H7 (cell line): ENCODE measurements at regions not wholly inside any gene's neighbourhood (a gene's known extent, or its start where the extent isn't known, plus 50 kb on each side); places are given as distances from the start of the nearest gene placed in this dataset.

Source experiments
- DNase-seq: peaks from one replicate; pipeline ENCODE4 v3.0.0; 2012
- H3K27me3 ChIP-seq: 2 replicates; pipeline ENCODE4 v1.6.0; 2011; ENCODE audit warnings: mild to moderate bottlenecking, low read length; ENCODE audit not compliant: control insufficient read depth, insufficient read depth
- H3K36me3 ChIP-seq: replicated peaks from 2 replicates; pipeline ENCODE4 v1.5.1; 2011; ENCODE audit warnings: low read length; ENCODE audit not compliant: control insufficient read depth, insufficient read depth
- H3K4me3 ChIP-seq: 2 replicates; pipeline ENCODE4 v1.5.1; 2011; ENCODE audit warnings: low read depth, mild to moderate bottlenecking, control low read depth, low read length, moderate library complexity; ENCODE audit not compliant: insufficient read depth

DNA sequence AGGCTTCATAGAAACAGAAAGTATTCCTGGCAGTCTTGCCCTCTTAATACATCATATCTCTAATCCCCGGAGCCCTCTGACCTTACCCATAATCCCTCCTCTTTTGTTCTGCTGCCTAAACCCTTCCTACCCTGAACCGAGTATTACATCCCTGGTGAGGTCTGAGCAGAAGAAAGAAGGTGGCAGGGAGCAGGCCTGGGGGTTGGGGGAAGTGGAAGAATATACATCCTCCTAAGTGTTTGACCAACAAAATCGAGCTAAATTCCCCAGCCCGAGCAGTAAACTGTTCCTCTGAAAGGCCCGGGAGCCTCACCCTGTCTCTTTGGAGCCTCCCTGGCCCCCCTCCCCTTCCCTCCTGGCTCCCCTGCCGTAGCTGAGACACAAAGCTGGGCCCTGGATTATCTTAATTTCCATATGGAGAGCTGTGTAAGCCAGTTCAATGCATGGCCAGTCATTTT, 192.6 kb upstream of the LHX5 start:
- peak; percentile 72 for DNase-seq
- Histone ChIP-seq H3K4me3 (no peak overlapping the region), H3K27me3 (no peaks in the 10 kb centered on the region)

DNA sequence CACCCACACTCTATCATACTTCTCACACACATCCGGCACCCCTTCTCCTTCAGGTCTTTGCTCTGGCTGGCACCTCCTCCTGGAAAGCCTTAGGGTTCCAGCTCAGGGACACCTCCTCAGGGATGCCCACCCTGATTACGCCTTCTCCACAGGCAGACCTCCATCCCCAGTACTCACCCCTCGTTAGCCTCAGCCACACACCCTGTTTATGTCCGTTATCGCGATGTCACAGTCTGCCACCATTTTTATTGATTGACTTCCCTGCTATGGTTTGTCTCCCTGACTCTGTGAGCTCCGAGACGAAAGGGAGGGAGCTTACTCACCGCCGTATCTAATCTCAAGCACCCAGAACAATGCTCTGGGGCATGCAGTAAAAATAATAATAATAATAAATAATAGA, 191.7 kb upstream of the LHX5 start:
- no peak overlapping the region for H3K4me3 ChIP-seq
- H3K27me3 ChIP-seq: no peaks in the 10 kb centered on the region
- no peaks in the 10 kb centered on the region for H3K36me3 ChIP-seq
- no peak for DNase-seq

More for the DNA sequence above, 192.6 kb upstream of the LHX5 start:
- no peaks in the 10 kb centered on the region for H3K36me3 ChIP-seq

- H3K4me3 ChIP-seq: no peak overlapping the region
- no peak for DNase-seq
- no peaks in the 10 kb centered on the region for H3K36me3 ChIP-seq
- no peaks in the 10 kb centered on the region for H3K27me3 ChIP-seq
Observed at GRCh38 chr12:113660936-113661335, 189.3 kb upstream of the LHX5 start.

DNA sequence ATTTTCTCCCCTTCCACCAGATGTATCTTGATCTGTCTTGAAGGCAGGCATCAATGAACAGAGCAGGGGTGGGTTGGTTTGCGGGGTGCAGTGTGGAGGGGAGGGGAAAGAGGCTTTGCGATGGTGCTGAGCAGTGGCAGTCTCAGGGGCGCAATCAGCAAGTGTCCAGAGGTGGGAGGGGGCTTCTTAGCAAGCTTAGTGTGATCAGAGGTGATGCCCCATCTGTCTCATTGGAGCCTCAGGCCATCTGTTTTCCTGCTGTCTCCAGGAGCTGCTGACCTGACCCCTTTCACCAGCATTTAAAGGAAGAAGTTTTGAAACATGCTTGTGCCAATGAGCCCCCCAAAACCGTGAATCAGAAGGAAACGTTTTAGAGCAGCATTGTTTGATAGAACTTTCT, 187.7 kb upstream of the LHX5 start:
- Histone ChIP-seq H3K27me3 (no peaks in the 10 kb centered on the region), H3K36me3 (no peaks in the 10 kb centered on the region)
- DNase-seq: no peak

DNA sequence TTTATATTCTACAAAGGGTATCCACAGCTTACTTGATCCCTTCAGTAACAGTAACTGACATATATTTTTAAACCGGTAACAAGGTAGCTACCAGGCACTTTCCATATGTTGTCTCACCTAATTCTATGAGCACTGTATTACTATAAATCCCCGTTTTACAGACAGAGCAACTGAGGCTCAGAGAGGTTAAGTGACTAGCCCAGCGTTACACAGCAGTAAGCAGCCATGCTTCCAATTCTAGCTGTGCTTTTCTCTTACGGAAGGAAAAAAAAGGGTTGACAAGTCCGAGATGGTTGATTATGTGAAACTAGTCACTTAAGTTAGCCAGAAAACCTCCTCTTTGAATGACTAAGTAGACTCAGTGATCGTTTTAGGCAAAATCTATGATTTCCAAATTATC, 187.3 kb upstream of the LHX5 start:
- Histone ChIP-seq H3K36me3 (no peaks in the 10 kb centered on the region), H3K4me3 (no peak overlapping the region), H3K27me3 (no peaks in the 10 kb centered on the region)
- no peak for DNase-seq

More for the DNA sequence above, 187.7 kb upstream of the LHX5 start:
- no peak overlapping the region for H3K4me3 ChIP-seq

DNA sequence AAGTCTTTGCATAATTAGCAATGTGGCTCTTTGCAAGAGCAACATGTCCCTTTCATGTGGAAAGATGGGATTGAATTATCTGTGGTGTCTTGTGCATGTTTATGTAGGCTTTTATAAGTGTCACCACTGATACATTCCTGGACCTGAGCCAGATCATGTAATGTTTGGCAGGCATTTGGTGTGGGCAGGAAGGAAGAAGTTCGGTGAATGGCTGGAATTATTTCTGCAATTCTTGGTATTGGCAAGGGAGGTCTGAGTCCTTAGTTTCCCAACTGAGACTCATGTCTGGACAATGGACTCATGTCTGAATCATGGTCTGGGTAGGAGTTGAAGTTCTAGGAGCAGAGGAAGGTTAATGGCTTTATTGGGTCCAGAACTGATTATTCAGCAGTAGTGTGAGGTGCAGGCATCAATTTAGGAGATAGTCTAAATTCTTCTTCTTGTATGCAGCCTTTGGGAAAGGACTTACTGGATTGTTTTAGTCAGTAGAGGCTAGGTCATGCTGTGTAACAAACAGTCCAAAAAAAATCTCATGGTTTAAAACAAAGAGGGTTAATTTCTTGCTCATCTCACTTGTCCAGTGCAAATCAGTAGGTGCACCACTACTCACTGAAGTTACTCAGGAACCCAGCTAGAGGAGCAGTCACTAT, 186.5 kb upstream of the LHX5 start:
- H3K27me3 ChIP-seq: no peaks in the 10 kb centered on the region
- H3K4me3 ChIP-seq: no peak overlapping the region
- H3K36me3 ChIP-seq: no peaks in the 10 kb centered on the region
- DNase-seq: no peak

GRCh38 chr12:113655919-113656318, 184.2 kb upstream of the LHX5 start:
- no peaks in the 10 kb centered on the region for H3K36me3 ChIP-seq
- DNase-seq: no peak
- no peak overlapping the region for H3K4me3 ChIP-seq
- H3K27me3 ChIP-seq: no peaks in the 10 kb centered on the region

- no peak for DNase-seq
- Histone ChIP-seq H3K36me3 (no peaks in the 10 kb centered on the region), H3K4me3 (no peak overlapping the region), H3K27me3 (no peaks in the 10 kb centered on the region)
Observed at GRCh38 chr12:113655479-113655878, 183.8 kb upstream of the LHX5 start.

- no peak for DNase-seq
- Histone ChIP-seq H3K36me3 (no peaks in the 10 kb centered on the region), H3K27me3 (no peaks in the 10 kb centered on the region), H3K4me3 (no peak overlapping the region)
Observed at GRCh38 chr12:113651662-113652061, 180.0 kb upstream of the LHX5 start.

DNA sequence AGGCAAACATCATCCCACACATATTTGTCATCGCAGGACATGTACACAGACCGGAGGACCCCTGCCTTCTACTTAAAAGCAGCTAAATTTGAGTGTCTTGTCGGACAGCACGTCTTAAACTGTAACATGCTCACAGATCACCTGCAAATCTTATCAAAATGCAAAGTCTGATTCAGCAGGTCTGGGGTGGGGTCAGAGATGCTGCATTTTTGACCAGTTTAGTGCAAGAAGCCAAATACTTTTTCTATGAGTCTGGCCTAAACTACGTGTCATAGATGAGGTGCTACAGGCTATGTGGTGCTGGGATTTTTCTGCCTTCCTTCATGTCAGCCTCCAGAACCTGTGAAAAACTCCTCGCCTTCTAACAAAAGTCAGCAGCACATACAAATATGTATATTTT, 178.8 kb upstream of the LHX5 start:
- DNase-seq: no peak
- Histone ChIP-seq H3K4me3 (no peak overlapping the region), H3K36me3 (no peaks in the 10 kb centered on the region), H3K27me3 (no peaks in the 10 kb centered on the region)

GRCh38 chr12:113649256-113649830, 177.7 kb upstream of the LHX5 start:
- H3K4me3 ChIP-seq: no peak overlapping the region
- no peaks in the 10 kb centered on the region; the same call in 1 of the 2 replicates for H3K27me3 ChIP-seq
- no peak for DNase-seq
- H3K36me3 ChIP-seq: no peaks in the 10 kb centered on the region

DNA sequence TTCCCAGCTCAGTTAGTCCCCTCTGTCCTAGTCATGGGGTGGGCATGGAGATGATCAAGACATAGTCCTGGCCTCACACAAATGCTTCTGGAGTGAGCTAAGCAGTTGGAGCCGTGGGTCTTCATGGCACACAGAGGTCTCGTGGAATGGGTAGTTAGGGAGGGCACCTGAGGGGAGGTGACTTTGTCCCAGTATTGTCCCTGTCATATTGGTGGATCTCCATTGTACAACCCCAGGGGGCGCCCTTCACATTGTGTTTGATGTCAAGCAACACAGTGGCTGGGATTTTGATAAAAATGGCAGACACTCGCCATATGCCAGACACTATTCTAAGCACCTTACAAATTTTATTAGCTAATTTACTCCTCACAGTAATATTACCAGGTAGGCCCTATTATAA, 175.4 kb upstream of the LHX5 start:
- DNase-seq: no peak
- Histone ChIP-seq H3K4me3 (no peak overlapping the region), H3K27me3 (no peaks in the 10 kb centered on the region; the same call in 1 of the 2 replicates), H3K36me3 (no peaks in the 10 kb centered on the region)

DNA sequence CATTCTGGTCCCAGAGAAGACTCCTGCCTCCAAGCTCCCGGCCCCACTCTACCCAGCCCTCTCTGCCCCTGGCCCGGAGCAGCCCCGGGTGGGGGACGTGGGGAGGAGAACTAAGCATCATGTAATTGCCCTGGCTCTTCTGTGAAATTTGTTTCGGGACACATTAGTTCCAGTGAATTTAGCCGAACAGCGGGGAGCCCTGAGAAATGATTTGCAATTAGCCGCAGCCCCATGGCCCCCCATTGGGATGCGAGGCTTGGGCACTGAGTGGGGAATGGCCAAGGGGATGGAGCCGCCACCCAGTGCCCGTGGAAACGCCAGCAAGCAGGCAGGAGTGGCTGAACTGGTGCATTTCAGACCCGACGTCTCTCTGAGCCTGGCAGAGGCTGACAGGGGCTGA, 173.9 kb upstream of the LHX5 start:
- no peak overlapping the region for H3K4me3 ChIP-seq
- H3K36me3 ChIP-seq: no peaks in the 10 kb centered on the region
- DNase-seq: no peak
- H3K27me3 ChIP-seq: no peaks in the 10 kb centered on the region; the same call in 1 of the 2 replicates

DNA sequence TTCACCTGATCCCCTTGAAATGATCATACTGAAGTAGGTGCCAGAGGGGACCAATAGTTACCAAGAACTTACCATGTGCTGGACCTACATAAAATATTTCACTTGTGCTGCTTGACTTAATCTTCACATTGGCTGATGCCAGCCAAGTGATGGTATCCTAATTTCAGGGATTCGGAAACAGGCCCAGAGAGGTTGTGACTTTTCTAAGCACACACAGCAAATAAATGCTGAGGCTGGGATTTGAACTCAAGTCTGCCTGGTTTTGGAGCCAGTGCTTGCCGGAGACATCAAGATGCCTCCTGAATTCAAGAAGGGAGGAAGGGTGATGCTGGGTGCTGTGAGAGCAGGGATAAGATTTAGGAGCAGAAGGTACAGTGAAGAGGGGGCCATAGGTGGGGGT, 173.5 kb upstream of the LHX5 start:
- no peak for DNase-seq
- Histone ChIP-seq H3K36me3 (no peaks in the 10 kb centered on the region), H3K27me3 (no peaks in the 10 kb centered on the region; the same call in 1 of the 2 replicates), H3K4me3 (no peak overlapping the region)

DNA sequence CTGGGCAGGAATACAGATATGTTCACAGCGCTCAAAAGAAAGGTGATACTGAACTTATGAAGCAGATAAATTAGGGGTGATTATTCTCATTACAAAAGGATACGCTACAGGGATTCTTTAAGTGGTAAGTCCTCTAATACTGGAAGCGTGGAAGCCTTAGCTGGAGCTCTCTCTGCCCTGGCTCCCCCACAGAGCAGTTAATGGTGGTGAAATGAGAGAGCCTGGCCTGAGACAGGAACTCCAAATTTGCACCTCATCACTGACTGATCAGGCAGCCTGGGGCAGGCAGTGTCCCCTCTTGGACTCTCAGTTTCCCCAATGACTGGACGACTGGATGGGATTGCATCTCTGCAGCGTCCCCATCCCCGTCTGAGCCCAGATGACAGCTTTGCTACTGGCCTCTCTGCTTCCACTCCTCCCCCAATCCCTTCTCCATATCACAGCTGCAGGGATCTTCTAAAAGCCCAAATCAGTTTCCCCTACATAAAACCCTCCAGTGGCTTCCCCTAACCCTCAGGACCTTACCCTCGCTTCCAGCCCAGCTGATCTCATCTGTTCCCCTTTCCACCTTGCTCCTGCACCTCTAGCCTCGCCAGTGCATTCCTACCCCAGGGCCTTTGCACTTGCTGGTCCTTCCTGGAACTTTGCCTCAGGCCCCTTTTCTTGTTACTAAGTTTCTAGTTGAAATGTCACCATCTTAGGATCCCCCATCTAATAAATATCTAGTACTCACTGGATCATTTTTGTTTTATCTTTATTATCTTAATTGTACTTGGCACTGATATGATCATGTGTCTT, 171.7 kb upstream of the LHX5 start:
- DNase-seq: no peak
- H3K4me3 ChIP-seq: no peak overlapping the region
- H3K27me3 ChIP-seq: no peaks in the 10 kb centered on the region; the same call in none of the 2 replicates
- no peaks in the 10 kb centered on the region for H3K36me3 ChIP-seq
